ENCODE measurements at regions not wholly inside any gene's neighbourhood (a gene's known extent, or its start where the extent isn't known, plus 50 kb on each side); places are given as distances from the start of the nearest gene placed in this dataset.

- WGBS (ENCODE audit: insufficient coverage, low coverage, low lambda C conversion rate, missing lambda C conversion rate), result 78% methylated on average over 7 of the region's 9 CpGs
- H3K27ac ChIP-seq, result no peak overlapping the region
- DNase-seq, result no peak
- no peaks in the 10 kb centered on the region for H3K9me3 ChIP-seq
- ATAC-seq, result no peak
- no peaks in the 10 kb centered on the region for H3K4me1 ChIP-seq
- no peaks in the 10 kb centered on the region for H3K27me3 ChIP-seq
- H3K4me3 ChIP-seq, result no peak overlapping the region
- H3K36me3 ChIP-seq, result no peaks in the 10 kb centered on the region
- TF ChIP-seq POLR2A (IDR thresholded peaks at IDR 0.05) (no peak), CTCF (IDR thresholded peaks at IDR 0.05) (no peak)
- intact Hi-C loops (cut with DNase I), result no loop called here
These were observed 124.2 kb downstream of the UQCRFS1 start for GRCh38 chr19:29088761-29089160.

- intact Hi-C loops (cut with DNase I), result no loop called here
- 80% methylated on average over 2 of the region's 10 CpGs for WGBS (ENCODE audit: insufficient coverage, low coverage, low lambda C conversion rate, missing lambda C conversion rate)
- TF ChIP-seq POLR2A (IDR thresholded peaks at IDR 0.05), result no peak
- no peak for TF ChIP-seq CTCF (IDR thresholded peaks at IDR 0.05)
- DNase-seq (no peak), ATAC-seq (no peak)
- no peaks in the 10 kb centered on the region for H3K36me3 ChIP-seq
- no peaks in the 10 kb centered on the region for H3K27me3 ChIP-seq
- no peaks in the 10 kb centered on the region for H3K9me3 ChIP-seq
- H3K4me1 ChIP-seq, result no peaks in the 10 kb centered on the region
- no peak overlapping the region for H3K27ac ChIP-seq
- H3K4me3 ChIP-seq, result no peak overlapping the region
These were observed 126.3 kb downstream of the UQCRFS1 start for GRCh38 chr19:29086646-29087045.

GRCh38 chr19:29086182-29086581 lies 126.8 kb downstream of the UQCRFS1 start:
- H3K27ac ChIP-seq, result no peak overlapping the region
- no peaks in the 10 kb centered on the region for H3K27me3 ChIP-seq
- H3K36me3 ChIP-seq, result no peaks in the 10 kb centered on the region
- no peaks in the 10 kb centered on the region for H3K9me3 ChIP-seq
- H3K4me3 ChIP-seq, result no peak overlapping the region
- H3K4me1 ChIP-seq, result no peaks in the 10 kb centered on the region
- intact Hi-C loops (cut with DNase I), result no loop called here
- TF ChIP-seq POLR2A (IDR thresholded peaks at IDR 0.05) (no peak), CTCF (IDR thresholded peaks at IDR 0.05) (no peak)
- DNase-seq, result no peak
- ATAC-seq, result no peak
- 40% methylated on average over 4 of the region's 7 CpGs for WGBS (ENCODE audit: insufficient coverage, low coverage, low lambda C conversion rate, missing lambda C conversion rate)

GRCh38 chr19:29085630-29086029 lies 127.3 kb downstream of the UQCRFS1 start:
- H3K4me3 ChIP-seq, result no peak overlapping the region
- TF ChIP-seq POLR2A (IDR thresholded peaks at IDR 0.05) (no peak), CTCF (IDR thresholded peaks at IDR 0.05) (no peak)
- DNase-seq, result no peak
- H3K27ac ChIP-seq, result no peak overlapping the region
- H3K27me3 ChIP-seq, result no peaks in the 10 kb centered on the region
- H3K36me3 ChIP-seq, result no peaks in the 10 kb centered on the region
- WGBS (ENCODE audit: insufficient coverage, low coverage, low lambda C conversion rate, missing lambda C conversion rate), result 29% methylated on average over 3 of the region's 3 CpGs
- no peaks in the 10 kb centered on the region for H3K4me1 ChIP-seq
- intact Hi-C loops (cut with DNase I), result no loop called here
- H3K9me3 ChIP-seq, result no peaks in the 10 kb centered on the region
- ATAC-seq, result no peak

GRCh38 chr19:29085206-29085605 lies 127.7 kb downstream of the UQCRFS1 start:
- DNase-seq, result no peak

More at GRCh38 chr19:29085206-29085605, 127.7 kb downstream of the UQCRFS1 start:
- no peak overlapping the region for H3K4me3 ChIP-seq
- no peaks in the 10 kb centered on the region for H3K27me3 ChIP-seq
- no peaks in the 10 kb centered on the region for H3K4me1 ChIP-seq
- WGBS (ENCODE audit: insufficient coverage, low coverage, low lambda C conversion rate, missing lambda C conversion rate), result 61% methylated on average over 3 of the region's 5 CpGs
- intact Hi-C loops (cut with DNase I), result no loop called here
- H3K9me3 ChIP-seq, result no peaks in the 10 kb centered on the region
- no peaks in the 10 kb centered on the region for H3K36me3 ChIP-seq
- TF ChIP-seq POLR2A (IDR thresholded peaks at IDR 0.05), result no peak
- no peak for TF ChIP-seq CTCF (IDR thresholded peaks at IDR 0.05)
- H3K27ac ChIP-seq, result no peak overlapping the region
- ATAC-seq, result no peak
